HG02981 (cell line): ENCODE measurements at regions not wholly inside any gene's neighbourhood (a gene's known extent, or its start where the extent isn't known, plus 50 kb on each side); places are given as distances from the start of the nearest gene placed in this dataset.

ENCODE experiments used
- ATAC-seq: cut with Tn5 transposase; IDR thresholded peaks from one replicate; pipeline ENCODE4 v1.9.1; 2021; ENCODE audit warnings: mild to moderate bottlenecking, moderate library complexity; ENCODE audit not compliant: unreplicated experiment

DNA sequence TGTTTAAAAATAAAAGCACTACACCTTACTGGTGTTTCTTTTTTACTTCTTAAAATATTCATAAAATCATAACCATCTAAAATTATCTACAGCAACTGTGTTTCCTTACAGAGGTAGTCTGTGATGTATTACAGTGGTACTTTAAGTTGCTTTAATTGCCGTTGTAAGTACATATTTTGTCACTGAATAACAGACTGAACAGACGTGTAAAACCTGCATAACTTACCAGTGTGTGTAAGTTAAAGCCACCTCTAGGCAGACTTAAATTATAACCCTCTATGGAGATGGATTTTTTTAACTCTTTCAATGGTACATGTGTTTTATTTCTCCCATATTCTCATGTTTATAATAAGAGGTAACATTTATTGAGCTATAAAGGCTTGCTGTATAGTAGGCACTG, 166.8 kb downstream of the NR4A2 start:
- no peak for ATAC-seq

- no peak for ATAC-seq
Measured at GRCh38 chr2:156164091-156164720, 168.3 kb downstream of the NR4A2 start.

DNA sequence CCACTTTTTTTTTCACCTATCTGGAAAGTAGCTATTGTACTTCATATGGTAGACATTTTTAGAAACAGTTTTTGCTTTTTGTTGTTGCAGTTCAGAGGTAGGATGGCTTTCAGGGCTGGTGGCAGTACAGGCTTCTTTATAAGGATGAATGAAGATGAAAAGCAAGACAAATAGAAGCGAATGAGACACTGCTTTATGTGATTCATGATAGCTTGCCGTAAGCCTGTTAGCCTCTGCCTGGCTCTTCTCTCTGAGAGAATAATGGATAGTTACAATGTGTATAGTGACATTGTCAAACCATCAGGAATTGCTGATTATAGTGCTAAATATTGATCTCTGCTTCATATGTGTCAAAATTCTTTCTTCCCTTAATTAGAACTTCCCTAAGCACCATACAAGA, 173.7 kb downstream of the NR4A2 start:
- ATAC-seq: no peak

DNA sequence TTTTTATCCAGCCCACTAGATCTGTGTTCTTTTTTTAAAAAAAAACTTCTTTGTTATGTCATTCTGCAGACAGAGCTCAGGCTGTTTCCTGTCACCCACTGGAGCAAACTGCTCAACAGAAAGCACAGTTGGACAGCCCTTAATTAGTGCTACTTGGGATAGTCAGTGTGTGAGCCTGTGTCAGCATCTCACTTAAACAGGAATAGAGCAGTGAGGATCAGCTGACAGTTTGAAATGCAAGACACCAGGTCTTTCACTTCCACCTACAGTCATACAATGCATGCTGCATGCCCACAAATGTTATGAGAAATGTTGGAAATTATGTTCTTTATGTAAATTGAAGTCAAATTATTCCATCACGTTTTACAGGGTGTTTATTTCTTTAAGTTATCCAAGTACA, 174.9 kb downstream of the NR4A2 start:
- no peak for ATAC-seq

- ATAC-seq: no peak
Measured at GRCh38 chr2:156156580-156156979, 175.9 kb downstream of the NR4A2 start.

DNA sequence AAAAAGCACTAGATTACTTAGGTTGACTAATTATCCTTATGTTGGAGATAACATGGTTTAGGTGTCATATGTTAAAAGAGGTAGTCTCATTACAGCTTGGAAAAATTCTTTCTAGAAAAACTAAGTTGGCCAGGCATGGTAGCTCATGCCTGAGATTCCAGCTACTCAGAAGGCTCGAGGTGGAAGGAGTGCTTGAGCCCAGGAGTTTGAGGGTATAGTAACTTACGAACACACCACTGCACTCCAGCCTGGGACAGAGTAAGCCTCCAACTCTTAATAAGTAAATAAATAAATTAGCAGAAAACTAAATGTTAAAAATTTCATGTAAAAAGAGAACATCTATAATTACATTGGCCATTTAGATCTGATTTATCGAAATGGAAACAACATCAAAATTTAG, 177.2 kb downstream of the NR4A2 start:
- ATAC-seq: no peak

DNA sequence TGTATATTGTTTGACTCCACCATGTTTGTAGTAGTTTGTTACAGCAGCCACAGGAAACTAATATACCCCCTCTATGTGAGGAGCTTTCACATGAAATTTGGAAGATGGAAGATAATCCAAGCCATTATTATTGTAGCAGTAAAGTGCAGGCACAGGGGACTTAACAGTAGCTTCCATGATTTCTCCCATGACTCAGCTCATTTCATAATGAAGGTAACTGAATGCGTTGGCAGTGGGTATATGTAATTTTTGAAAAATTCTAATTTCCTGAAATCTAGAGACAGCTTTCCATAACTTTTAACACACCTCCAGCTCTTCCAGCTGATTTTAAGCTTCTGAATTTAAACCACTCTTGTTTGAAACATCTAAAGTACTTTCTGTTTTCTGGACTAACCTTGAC, 181.2 kb downstream of the NR4A2 start:
- ATAC-seq: no peak

DNA sequence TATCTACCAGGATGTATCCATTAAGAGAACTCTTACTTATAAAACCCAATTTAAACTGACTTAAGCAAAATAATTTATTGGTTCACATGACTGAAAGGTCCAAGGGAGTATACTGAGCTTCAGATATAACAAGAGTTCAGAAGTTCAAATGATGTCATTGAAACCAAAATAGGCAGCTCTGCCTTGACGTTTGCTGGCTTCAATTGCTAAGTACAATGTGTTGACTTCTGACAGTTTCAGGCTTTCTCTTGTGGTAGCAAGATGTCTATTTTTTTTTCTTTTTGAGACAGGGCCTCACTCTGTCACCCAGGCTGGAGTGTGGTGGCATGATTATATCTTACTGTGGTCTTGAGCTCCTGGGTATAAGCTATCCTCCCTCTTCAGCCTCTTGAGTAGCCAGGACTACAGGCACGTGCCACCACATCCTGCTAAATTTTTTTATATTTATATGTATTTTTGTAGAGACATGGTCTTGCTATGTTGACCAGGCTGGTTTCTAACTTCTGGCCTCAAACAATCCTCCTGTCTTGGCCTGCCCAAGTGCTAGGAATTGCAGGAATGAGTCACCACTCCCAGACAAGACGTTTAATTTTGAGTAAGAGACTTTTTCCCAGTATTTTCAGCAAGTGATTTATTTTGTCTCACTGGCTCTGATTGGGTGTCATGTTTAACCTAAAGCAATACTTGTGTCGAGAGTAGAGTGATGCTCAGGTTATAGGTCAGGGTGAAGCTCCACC, 184.8 kb downstream of the NR4A2 start:
- peak; percentile 84 for ATAC-seq

GRCh38 chr2:156145976-156146375, 186.5 kb downstream of the NR4A2 start:
- ATAC-seq: no peak

DNA sequence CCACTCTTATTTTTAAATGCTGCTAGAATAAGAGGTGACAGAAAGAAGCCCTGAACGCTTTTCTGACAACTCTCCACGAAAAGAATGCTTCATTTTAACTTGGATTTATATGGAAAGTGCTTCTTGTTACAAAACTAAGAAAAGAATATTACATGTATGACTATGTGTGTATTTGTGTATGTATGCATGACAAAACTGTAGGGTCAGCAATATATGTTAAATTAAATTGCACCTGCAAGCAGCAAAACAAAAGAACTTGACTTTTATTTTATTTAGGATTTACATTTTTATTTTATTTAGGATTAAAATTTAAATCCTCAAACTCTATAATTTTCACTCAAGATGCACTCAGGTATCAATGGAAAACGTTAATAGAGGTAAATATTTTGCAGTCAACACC, 187.1 kb downstream of the NR4A2 start:
- ATAC-seq: no peak

DNA sequence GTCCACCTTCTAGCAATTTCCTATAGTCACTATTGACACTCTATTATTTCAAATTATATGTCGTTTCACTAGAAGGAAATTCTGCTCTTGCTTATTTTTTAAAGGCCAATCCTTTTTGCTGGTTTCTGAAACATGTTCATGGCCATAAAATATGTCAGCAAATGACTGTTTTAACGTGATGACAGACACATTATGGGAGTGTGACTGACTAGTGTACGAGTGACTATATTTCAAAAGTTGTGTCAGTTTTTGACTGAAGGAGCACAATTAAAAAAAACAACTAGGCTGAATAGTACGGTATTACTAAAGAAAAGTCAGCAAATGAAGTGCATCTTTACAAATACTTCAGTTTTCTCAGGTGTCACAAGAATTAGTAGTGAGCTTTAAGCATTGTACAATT, 196.0 kb downstream of the NR4A2 start:
- ATAC-seq: no peak

DNA sequence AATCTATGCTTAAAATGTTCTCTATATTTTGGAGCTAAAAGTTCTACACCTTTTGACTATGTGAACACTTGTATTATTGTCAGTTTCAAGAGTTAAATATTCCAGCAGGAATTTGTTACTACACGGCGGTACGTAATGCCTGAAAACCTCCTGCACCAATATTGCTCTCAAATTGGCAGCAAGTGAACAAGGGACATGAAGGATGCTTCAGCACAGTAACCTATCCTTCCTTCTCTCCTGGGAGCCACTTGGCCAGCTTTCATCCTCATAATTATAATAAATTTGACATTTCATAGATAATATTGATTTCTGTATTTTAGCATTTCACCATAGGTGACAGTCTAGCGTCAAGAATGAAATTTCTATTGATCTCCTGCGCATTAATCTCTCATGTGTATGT, 197.6 kb downstream of the NR4A2 start:
- no peak for ATAC-seq

- no peak for ATAC-seq
Measured at GRCh38 chr2:156132941-156133340, 199.6 kb downstream of the NR4A2 start.

GRCh38 chr2:156132130-156132529, 200.4 kb downstream of the NR4A2 start:
- ATAC-seq: no peak

GRCh38 chr2:156129227-156129626, 203.3 kb downstream of the NR4A2 start:
- ATAC-seq: no peak

- ATAC-seq: no peak
Measured at GRCh38 chr2:156125018-156125417, 207.5 kb downstream of the NR4A2 start.

DNA sequence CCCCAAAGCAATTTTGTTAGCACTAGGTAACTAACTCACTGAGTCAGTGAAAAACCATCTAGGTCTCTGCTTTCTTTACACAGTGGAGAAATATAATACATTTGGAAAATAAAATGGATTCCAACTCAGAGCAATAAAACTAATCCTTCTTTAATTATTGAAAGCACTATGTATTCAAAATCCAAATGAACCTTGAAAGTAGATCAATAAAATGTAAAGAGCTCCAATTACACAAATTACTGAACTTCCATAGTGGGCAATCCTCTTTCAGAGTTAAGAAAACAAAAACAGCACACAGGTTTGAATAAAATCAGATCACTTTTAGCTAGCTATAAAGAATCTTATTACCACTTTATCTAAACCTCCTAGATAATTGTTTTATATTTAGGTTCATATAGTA, 208.1 kb downstream of the NR4A2 start:
- ATAC-seq: no peak

DNA sequence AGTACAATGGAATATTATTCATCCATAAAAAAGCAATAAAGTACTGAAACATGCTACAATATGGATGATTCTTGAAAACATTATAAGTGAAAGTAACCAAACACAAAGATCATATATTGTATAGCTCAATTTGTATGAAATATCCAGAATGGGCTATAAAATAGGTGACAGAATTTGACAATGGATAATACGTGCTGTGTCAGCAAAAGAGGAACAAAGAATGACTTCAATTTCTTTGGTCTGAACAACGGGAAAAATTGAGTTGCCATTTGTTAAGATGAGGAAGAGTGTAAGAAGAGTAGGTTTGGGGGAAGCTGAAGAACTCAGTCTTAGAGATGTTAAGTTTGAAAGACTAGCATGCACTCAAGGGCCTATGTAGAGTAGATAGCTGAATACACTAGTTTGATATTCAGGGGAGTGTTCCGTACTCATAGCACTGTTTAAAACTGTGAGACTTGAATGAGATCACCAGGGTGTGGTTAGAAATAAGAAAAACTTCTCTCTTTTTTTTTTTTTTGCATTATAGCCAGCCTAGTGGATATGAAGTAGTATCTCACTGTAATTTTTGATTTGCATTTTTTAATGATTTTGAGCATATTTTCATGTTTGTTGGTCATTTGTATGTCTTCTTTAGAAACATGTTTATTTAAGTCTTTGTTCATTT, 213.6 kb downstream of the NR4A2 start:
- ATAC-seq: no peak

DNA sequence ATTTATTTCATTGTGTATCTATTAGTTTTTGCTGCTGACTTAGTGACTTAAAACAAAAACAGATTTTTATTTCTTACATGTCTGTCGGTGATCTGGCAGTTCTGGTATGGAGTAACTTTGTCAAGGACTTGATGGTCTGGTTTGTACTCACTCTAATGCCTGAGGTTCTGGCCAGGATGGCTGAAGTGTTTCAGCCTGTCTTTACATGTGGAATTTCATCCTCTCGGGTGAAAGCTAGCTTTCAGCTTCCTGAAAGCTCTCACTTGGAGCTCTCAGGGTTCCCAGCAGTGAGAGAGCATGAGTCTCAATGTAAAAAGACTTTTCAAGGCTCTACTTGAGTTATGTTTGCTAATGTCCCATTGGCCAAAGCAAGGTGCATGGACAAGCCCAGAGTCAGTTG, 216.4 kb downstream of the NR4A2 start:
- no peak for ATAC-seq

DNA sequence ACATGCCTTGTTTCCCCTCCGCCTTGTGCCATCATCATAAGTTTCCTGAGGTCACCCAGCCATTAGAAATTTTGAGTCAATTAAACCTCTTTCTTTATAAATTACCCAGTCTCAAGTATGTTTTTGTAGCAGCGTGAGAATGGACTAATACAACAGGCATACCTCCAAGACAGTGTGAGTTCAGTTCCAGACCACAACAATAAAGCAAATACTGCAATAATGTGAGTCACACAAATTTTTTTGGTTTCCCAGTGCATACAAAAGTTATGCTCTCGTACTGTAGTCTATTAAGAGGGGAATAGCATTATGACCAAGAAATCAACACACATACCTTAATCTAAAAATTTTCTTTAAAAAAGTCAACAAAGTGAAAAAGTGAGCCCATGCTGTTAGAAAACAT, 217.2 kb downstream of the NR4A2 start:
- no peak for ATAC-seq

DNA sequence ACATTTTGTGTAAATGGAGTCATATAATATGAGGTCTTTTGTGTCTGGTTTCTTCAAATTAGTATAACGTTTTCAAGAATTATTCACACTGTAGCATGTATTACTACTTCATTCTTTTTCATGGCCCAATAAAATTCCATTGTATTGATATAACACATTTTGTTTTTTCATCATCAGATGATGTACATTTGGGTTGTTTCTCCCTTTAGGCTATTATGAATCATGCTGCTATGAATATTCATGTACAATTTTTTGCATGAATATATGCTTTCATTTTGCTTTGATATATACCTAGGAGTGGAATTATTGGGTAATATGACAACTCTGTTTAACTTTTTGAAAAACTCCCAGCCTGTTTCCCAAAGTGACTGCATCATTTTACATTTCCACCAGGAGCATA, 220.2 kb downstream of the NR4A2 start:
- no peak for ATAC-seq

DNA sequence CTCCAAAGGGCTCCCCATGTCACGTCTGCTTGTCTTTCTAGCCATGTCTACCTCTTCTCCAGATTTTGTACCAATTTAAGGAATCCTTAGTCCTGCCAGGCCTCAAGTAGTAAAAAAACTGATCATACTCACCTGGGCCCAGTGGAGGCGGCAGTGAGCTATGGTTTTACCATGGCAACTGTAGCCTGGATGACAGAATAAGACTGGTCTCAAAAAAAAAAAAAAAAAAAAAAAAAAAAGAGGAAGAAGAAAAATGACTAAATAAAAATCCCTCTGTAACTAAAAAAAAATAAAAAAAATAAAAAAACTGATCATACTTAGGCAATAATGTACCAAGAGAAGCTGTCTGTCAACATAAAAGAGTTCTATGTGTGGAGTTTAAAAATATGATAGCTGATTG, 221.6 kb downstream of the NR4A2 start:
- peak; percentile 99 for ATAC-seq
